Colonic mucosa (tissue), 4 donors: ENCODE measurements at regions not wholly inside any gene's neighbourhood (a gene's known extent, or its start where the extent isn't known, plus 50 kb on each side); places are given as distances from the start of the nearest gene placed in this dataset.

Experiments
- DNase-seq: peaks from one replicate; pipeline ENCODE4 v3.0.0-alpha.2; 2020
- H3K27ac ChIP-seq: fragments of 200-600 bp; one replicate; pipeline ENCODE4 v1.8.0; 2021
- H3K27me3 ChIP-seq: fragments of 200-600 bp; one replicate; pipeline ENCODE4 v1.8.0; 2021
- H3K36me3 ChIP-seq: fragments of 200-600 bp; one replicate; pipeline ENCODE4 v1.8.0; 2021
- H3K4me1 ChIP-seq: fragments of 200-600 bp; one replicate; pipeline ENCODE4 v1.8.0; 2021; ENCODE audit warnings: mild to moderate bottlenecking
- H3K4me3 ChIP-seq: fragments of 200-600 bp; one replicate; pipeline ENCODE4 v1.8.0; 2021
- H3K9ac ChIP-seq, 2 donors: one replicate each; pipeline ENCODE4 v1.7.0; 2013; ENCODE audit warnings: control low read depth in 2 of 2, low read depth in 2 of 2, low read length in 2 of 2
- H3K9me3 ChIP-seq: fragments of 200-600 bp; one replicate; pipeline ENCODE4 v1.8.0; 2021
- CTCF ChIP-seq: fragments of 200-600 bp; IDR thresholded peaks from one replicate; pipeline ENCODE4 v1.8.0; 2022; ENCODE audit warnings: antibody characterized with exemption, mild to moderate bottlenecking
- intact Hi-C: fragments of 100-400 bp; cut with DNase I; formaldehyde crosslinking; loops from one replicate; pipeline ENCODE4 v1.14.1; 2022
- donor health status: healthy.
- donor health status: DM: no; HTN: no; CAD: no.
- donor health status: DM: no; HTN: no; CAD: no.

- no peak for DNase-seq
- TF ChIP-seq CTCF, result no peak
- intact Hi-C loops, result no loop called here
These were observed 1206.3 kb upstream of the CNTN5 start for GRCh38 chr11:97814325-97814959.

GRCh38 chr11:97815667-97816066 is 1205.1 kb upstream of the CNTN5 start:
- TF ChIP-seq CTCF, result no peak
- Histone ChIP-seq H3K27me3 (no peaks in the 10 kb centered on the region), H3K9ac (no peak overlapping the region), H3K9me3 (no peaks in the 10 kb centered on the region), H3K4me1 (no peaks in the 10 kb centered on the region), H3K36me3 (no peaks in the 10 kb centered on the region), H3K27ac (no peak overlapping the region), H3K4me3 (no peak overlapping the region)
- intact Hi-C loops, result no loop called here
- no peak for DNase-seq

More at GRCh38 chr11:97814325-97814959, 1206.3 kb upstream of the CNTN5 start:
- Histone ChIP-seq H3K4me1 (no peaks in the 10 kb centered on the region), H3K9ac (no peak overlapping the region), H3K9me3 (no peaks in the 10 kb centered on the region), H3K36me3 (no peaks in the 10 kb centered on the region), H3K4me3 (no peak overlapping the region), H3K27ac (no peak overlapping the region), H3K27me3 (no peaks in the 10 kb centered on the region)

GRCh38 chr11:97832451-97832850 is 1188.3 kb upstream of the CNTN5 start:
- Histone ChIP-seq H3K27ac (no peak overlapping the region), H3K27me3 (no peaks in the 10 kb centered on the region), H3K4me1 (no peaks in the 10 kb centered on the region), H3K9ac (no peak overlapping the region), H3K36me3 (no peaks in the 10 kb centered on the region), H3K4me3 (no peak overlapping the region), H3K9me3 (no peaks in the 10 kb centered on the region)
- no peak for DNase-seq
- TF ChIP-seq CTCF, result no peak
- intact Hi-C loops, result no loop called here

- DNase-seq, result no peak
- Histone ChIP-seq H3K36me3 (no peaks in the 10 kb centered on the region), H3K9me3 (no peaks in the 10 kb centered on the region), H3K4me1 (no peaks in the 10 kb centered on the region), H3K4me3 (no peak overlapping the region), H3K27me3 (no peaks in the 10 kb centered on the region), H3K27ac (no peak overlapping the region), H3K9ac (no peak overlapping the region)
- no peak for TF ChIP-seq CTCF
- intact Hi-C loops, result no loop called here
These were observed 1187.3 kb upstream of the CNTN5 start for GRCh38 chr11:97833412-97833811.

GRCh38 chr11:97844016-97844415 is 1176.7 kb upstream of the CNTN5 start:
- intact Hi-C loops, result no loop called here
- no peak for DNase-seq
- no peaks in the 10 kb centered on the region for H3K9me3 ChIP-seq
- TF ChIP-seq CTCF, result no peak
- no peaks in the 10 kb centered on the region for H3K4me1 ChIP-seq
- no peak overlapping the region for H3K9ac ChIP-seq
- H3K27ac ChIP-seq, result no peak overlapping the region
- no peak overlapping the region for H3K4me3 ChIP-seq
- no peaks in the 10 kb centered on the region for H3K27me3 ChIP-seq
- H3K36me3 ChIP-seq, result no peaks in the 10 kb centered on the region
